ENCODE measurements at regions not wholly inside any gene's neighbourhood (a gene's known extent, or its start where the extent isn't known, plus 50 kb on each side); places are given as distances from the start of the nearest gene placed in this dataset.

DNA sequence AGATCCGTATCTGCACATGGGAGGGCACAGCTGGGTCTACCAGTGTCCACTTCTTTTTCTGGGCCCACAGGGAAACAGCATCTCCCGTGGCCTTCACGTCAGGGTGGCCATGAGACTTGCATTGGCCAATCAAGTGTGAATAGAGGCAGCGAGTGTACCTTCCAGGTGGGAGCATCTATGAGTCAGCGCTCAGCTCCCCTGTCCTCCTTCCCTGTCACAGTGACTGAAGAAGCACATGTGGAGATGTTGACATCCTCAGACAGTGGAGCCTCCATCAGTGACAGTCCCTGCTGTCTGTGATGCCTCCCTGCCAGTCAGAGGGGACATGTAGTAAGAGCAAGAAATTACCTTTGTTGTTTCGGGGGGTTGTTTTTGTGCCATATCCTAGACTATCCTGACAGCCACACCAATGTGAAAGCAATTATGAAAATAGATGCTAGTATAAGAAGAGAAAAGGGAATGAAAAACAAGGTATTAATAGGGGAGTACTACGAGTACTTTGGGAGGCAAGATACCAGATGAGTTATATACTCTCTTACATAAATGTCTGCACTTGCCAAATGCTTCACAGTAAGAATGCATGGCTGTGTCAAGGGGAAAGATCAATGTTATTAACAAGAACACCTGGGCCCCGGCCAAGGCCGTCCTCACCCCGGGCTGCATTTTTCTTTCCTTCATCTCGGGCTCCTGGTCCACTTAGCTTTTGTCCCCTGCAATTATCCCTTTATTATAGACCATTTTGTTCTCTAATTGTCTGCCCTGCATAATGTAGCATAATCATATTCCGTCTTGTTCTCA is 86.0 kb downstream of the MATN1 start:
- TF ChIP-seq, protein P1, sequence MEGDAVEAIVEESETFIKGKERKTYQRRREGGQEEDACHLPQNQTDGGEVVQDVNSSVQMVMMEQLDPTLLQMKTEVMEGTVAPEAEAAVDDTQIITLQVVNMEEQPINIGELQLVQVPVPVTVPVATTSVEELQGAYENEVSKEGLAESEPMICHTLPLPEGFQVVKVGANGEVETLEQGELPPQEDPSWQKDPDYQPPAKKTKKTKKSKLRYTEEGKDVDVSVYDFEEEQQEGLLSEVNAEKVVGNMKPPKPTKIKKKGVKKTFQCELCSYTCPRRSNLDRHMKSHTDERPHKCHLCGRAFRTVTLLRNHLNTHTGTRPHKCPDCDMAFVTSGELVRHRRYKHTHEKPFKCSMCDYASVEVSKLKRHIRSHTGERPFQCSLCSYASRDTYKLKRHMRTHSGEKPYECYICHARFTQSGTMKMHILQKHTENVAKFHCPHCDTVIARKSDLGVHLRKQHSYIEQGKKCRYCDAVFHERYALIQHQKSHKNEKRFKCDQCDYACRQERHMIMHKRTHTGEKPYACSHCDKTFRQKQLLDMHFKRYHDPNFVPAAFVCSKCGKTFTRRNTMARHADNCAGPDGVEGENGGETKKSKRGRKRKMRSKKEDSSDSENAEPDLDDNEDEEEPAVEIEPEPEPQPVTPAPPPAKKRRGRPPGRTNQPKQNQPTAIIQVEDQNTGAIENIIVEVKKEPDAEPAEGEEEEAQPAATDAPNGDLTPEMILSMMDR (IDR thresholded peaks at IDR 0.05): no peak
- TF ChIP-seq EZH2 (IDR thresholded peaks at IDR 0.05): no peak
- TF ChIP-seq EZH2phosphoT487 (IDR thresholded peaks at IDR 0.05): no peak

All from neural progenitor cell (in vitro differentiated cells).